ENCODE measurements at regions not wholly inside any gene's neighbourhood (a gene's known extent, or its start where the extent isn't known, plus 50 kb on each side); places are given as distances from the start of the nearest gene placed in this dataset.
A peak's percentile ranks its signal among the peaks of the same experiment; 100 is the strongest.
"Not testable (repeated sequence)": the region's sequence is repeated elsewhere in the genome, so short reads cannot be mapped to it uniquely, and the experiment has no call there.

- DNase-seq = not testable (repeated sequence)
Observed at GRCh38 chr7:55702831-55703230, 130.5 kb upstream of the VOPP1 start.

- DNase-seq = not testable (repeated sequence)
Observed at GRCh38 chr7:55699450-55699842, 127.1 kb upstream of the VOPP1 start.

GRCh38 chr7:55698607-55699449, 126.5 kb upstream of the VOPP1 start:
- DNase-seq = not testable (repeated sequence)

GRCh38 chr7:55695893-55696701, 123.8 kb upstream of the VOPP1 start:
- DNase-seq = peak; percentile 15

- DNase-seq = not testable (repeated sequence)
Observed at GRCh38 chr7:55694484-55694883, 122.2 kb upstream of the VOPP1 start.

GRCh38 chr7:55688684-55689681, 116.7 kb upstream of the VOPP1 start:
- peak; percentile 37 for DNase-seq

GRCh38 chr7:55688261-55688660, 116.0 kb upstream of the VOPP1 start:
- not testable (repeated sequence) for DNase-seq

- not testable (repeated sequence) for DNase-seq
Observed at GRCh38 chr7:55687252-55687651, 115.0 kb upstream of the VOPP1 start.

- DNase-seq = not testable (repeated sequence)
Observed at GRCh38 chr7:55686771-55687170, 114.5 kb upstream of the VOPP1 start.

- not testable (repeated sequence) for DNase-seq
Observed at GRCh38 chr7:55683501-55683900, 111.2 kb upstream of the VOPP1 start.

GRCh38 chr7:55675589-55675988, 103.3 kb upstream of the VOPP1 start:
- not testable (repeated sequence) for DNase-seq

- DNase-seq = not testable (repeated sequence)
Observed at GRCh38 chr7:55673525-55673924, 101.2 kb upstream of the VOPP1 start.

GRCh38 chr7:55672084-55672483, 99.8 kb upstream of the VOPP1 start:
- DNase-seq = not testable (repeated sequence)

GRCh38 chr7:55657654-55658053, 85.4 kb upstream of the VOPP1 start:
- no peak for DNase-seq

- no peak for DNase-seq
Observed at GRCh38 chr7:55651057-55651456, 78.8 kb upstream of the VOPP1 start.

GRCh38 chr7:55649238-55649637, 76.9 kb upstream of the VOPP1 start:
- DNase-seq = no peak

- DNase-seq = no peak
Observed at GRCh38 chr7:55644567-55644966, 72.3 kb upstream of the VOPP1 start.

GRCh38 chr7:55642266-55642665, 70.0 kb upstream of the VOPP1 start:
- DNase-seq = no peak

- no peak for DNase-seq
Observed at GRCh38 chr7:55641811-55642210, 69.5 kb upstream of the VOPP1 start.

- DNase-seq = peak; percentile 60
Observed at GRCh38 chr7:55641273-55641691, 69.0 kb upstream of the VOPP1 start.

GRCh38 chr7:55639640-55640039, 67.3 kb upstream of the VOPP1 start:
- DNase-seq = no peak

GRCh38 chr7:55629051-55629677, 56.9 kb upstream of the VOPP1 start:
- DNase-seq = no peak
